ENCODE measurements at regions not wholly inside any gene's neighbourhood (a gene's known extent, or its start where the extent isn't known, plus 50 kb on each side); places are given as distances from the start of the nearest gene placed in this dataset.

GRCh38 chr4:36753048-36753447 is 471.6 kb downstream of the DTHD1 start:
- Mint-ChIP-seq H3K27ac (no peak overlapping the region), H3K4me3 (no peak overlapping the region), H3K4me1 (no peaks in the 10 kb centered on the region), H3K27me3 (no peaks in the 10 kb centered on the region), H3K9me3 (ENCODE audit: insufficient read depth) (no peaks in the 10 kb centered on the region)
- ChIA-PET CTCF (no interaction called here), POLR2A (no interaction called here)
- intact Hi-C loops (cut with micrococcal nuclease), result no loop called here
- DNase-seq (no peak), ATAC-seq (ENCODE audit: low read depth) (no peak)
- no peaks in the 10 kb centered on the region for H3K9me3 ChIP-seq (ENCODE audit: control extremely low read depth in 1 of 3, control insufficient read depth in 2 of 3, insufficient read depth in 1 of 3, low read length in 2 of 3)
- TF ChIP-seq EZH2 (IDR thresholded peaks at IDR 0.05; ENCODE audit: borderline replicate concordance, insufficient read depth, low read depth, low read length, poor library complexity, severe bottlenecking), result no peak
- no peak for TF ChIP-seq CTCF (IDR thresholded peaks at IDR 0.05)
- H3K4me2 ChIP-seq (replicated peaks; ENCODE audit: low read depth, low read length, poor library complexity, severe bottlenecking), result no peak overlapping the region
- no peaks in the 10 kb centered on the region for H3K79me2 ChIP-seq (ENCODE audit: control insufficient read depth, insufficient read depth, low read length)
- no peak overlapping the region for H3K9ac ChIP-seq (ENCODE audit: low read length)
- no peaks in the 10 kb centered on the region for H3K36me3 ChIP-seq (replicated peaks in 1 of 2; ENCODE audit: control extremely low read depth in 1 of 2, control insufficient read depth in 1 of 2, extremely low read depth in 1 of 2, insufficient read depth in 2 of 2, low read length in 1 of 2)
- H3K4me1 ChIP-seq (ENCODE audit: control insufficient read depth in 2 of 2, insufficient read depth in 2 of 2, low read length in 2 of 2), result no peaks in the 10 kb centered on the region
- no peaks in the 10 kb centered on the region for H4K20me1 ChIP-seq (ENCODE audit: control insufficient read depth, insufficient read depth, low read length, poor library complexity, severe bottlenecking)
- H2AFZ ChIP-seq (ENCODE audit: insufficient read depth, low read depth, low read length, poor library complexity, severe bottlenecking), result no peak overlapping the region
- no peaks in the 10 kb centered on the region for H3K27me3 ChIP-seq (replicated peaks in 1 of 4; ENCODE audit: control extremely low read depth in 1 of 4, control insufficient read depth in 3 of 4, insufficient read depth in 4 of 4, low read length in 3 of 4)
- WGBS (ENCODE audit: insufficient coverage), result 100% methylated on average over 1 of the region's 3 CpGs
- no peak overlapping the region for H3K27ac ChIP-seq (ENCODE audit: low read length in 2 of 2)
- H3K4me3 ChIP-seq (ENCODE audit: control extremely low read depth in 1 of 5, extremely low read depth in 1 of 5, insufficient read depth in 1 of 5, low read depth in 2 of 5, low read length in 4 of 5), result no peak overlapping the region

GRCh38 chr4:36757580-36758311 is 476.3 kb downstream of the DTHD1 start:
- WGBS (ENCODE audit: insufficient coverage), result 36% methylated on average over 2 of the region's 3 CpGs
- Histone ChIP-seq H3K9ac (ENCODE audit: low read length) (no peak overlapping the region), H3K79me2 (ENCODE audit: control insufficient read depth, insufficient read depth, low read length) (no peaks in the 10 kb centered on the region), H3K4me2 (replicated peaks; ENCODE audit: low read depth, low read length, poor library complexity, severe bottlenecking) (no peak overlapping the region), H2AFZ (ENCODE audit: insufficient read depth, low read depth, low read length, poor library complexity, severe bottlenecking) (no peak overlapping the region), H3K27ac (ENCODE audit: low read length in 2 of 2) (no peak overlapping the region), H3K9me3 (ENCODE audit: control extremely low read depth in 1 of 3, control insufficient read depth in 2 of 3, insufficient read depth in 1 of 3, low read length in 2 of 3) (no peaks in the 10 kb centered on the region), H3K27me3 (replicated peaks in 1 of 4; ENCODE audit: control extremely low read depth in 1 of 4, control insufficient read depth in 3 of 4, insufficient read depth in 4 of 4, low read length in 3 of 4) (no peaks in the 10 kb centered on the region), H3K36me3 (replicated peaks in 1 of 2; ENCODE audit: control extremely low read depth in 1 of 2, control insufficient read depth in 1 of 2, extremely low read depth in 1 of 2, insufficient read depth in 2 of 2, low read length in 1 of 2) (no peaks in the 10 kb centered on the region), H3K4me1 (ENCODE audit: control insufficient read depth in 2 of 2, insufficient read depth in 2 of 2, low read length in 2 of 2) (no peaks in the 10 kb centered on the region), H3K4me3 (ENCODE audit: control extremely low read depth in 1 of 5, extremely low read depth in 1 of 5, insufficient read depth in 1 of 5, low read depth in 2 of 5, low read length in 4 of 5) (no peak overlapping the region), H4K20me1 (ENCODE audit: control insufficient read depth, insufficient read depth, low read length, poor library complexity, severe bottlenecking) (no peaks in the 10 kb centered on the region)
- Mint-ChIP-seq H3K4me3 (no peak overlapping the region), H3K27me3 (no peaks in the 10 kb centered on the region), H3K9me3 (ENCODE audit: insufficient read depth) (no peaks in the 10 kb centered on the region), H3K27ac (no peak overlapping the region), H3K4me1 (no peaks in the 10 kb centered on the region)
- ChIA-PET POLR2A (no interaction called here), CTCF (no interaction called here)
- intact Hi-C loops (cut with micrococcal nuclease), result no loop called here
- TF ChIP-seq CTCF (IDR thresholded peaks at IDR 0.05) (no peak), EZH2 (IDR thresholded peaks at IDR 0.05; ENCODE audit: borderline replicate concordance, insufficient read depth, low read depth, low read length, poor library complexity, severe bottlenecking) (no peak)
- ATAC-seq (ENCODE audit: low read depth) (no peak), DNase-seq (no peak)

All from B cell (primary cell).